Choroid plexus epithelial cell (primary cell): ENCODE measurements at regions not wholly inside any gene's neighbourhood (a gene's known extent, or its start where the extent isn't known, plus 50 kb on each side); places are given as distances from the start of the nearest gene placed in this dataset.
A peak's percentile ranks its signal among the peaks of the same experiment; 100 is the strongest.

Source experiments
- DNase-seq: peaks from one replicate; pipeline ENCODE4 v3.0.0-alpha.2; 2010; ENCODE audit warnings: low read depth
- H3K4me3 ChIP-seq: 2 replicates; pipeline ENCODE4 v1.5.1; 2011; ENCODE audit warnings: low read depth, mild to moderate bottlenecking, control low read depth, low read length, moderate library complexity
- TF ChIP-seq, protein P1 (sequence below): conservative IDR thresholded peaks from 2 replicates; pipeline ENCODE4 v1.5.1; 2011; ENCODE audit warnings: low read depth, mild to moderate bottlenecking, control low read depth, inconsistent platforms, low read length, moderate library complexity

DNA sequence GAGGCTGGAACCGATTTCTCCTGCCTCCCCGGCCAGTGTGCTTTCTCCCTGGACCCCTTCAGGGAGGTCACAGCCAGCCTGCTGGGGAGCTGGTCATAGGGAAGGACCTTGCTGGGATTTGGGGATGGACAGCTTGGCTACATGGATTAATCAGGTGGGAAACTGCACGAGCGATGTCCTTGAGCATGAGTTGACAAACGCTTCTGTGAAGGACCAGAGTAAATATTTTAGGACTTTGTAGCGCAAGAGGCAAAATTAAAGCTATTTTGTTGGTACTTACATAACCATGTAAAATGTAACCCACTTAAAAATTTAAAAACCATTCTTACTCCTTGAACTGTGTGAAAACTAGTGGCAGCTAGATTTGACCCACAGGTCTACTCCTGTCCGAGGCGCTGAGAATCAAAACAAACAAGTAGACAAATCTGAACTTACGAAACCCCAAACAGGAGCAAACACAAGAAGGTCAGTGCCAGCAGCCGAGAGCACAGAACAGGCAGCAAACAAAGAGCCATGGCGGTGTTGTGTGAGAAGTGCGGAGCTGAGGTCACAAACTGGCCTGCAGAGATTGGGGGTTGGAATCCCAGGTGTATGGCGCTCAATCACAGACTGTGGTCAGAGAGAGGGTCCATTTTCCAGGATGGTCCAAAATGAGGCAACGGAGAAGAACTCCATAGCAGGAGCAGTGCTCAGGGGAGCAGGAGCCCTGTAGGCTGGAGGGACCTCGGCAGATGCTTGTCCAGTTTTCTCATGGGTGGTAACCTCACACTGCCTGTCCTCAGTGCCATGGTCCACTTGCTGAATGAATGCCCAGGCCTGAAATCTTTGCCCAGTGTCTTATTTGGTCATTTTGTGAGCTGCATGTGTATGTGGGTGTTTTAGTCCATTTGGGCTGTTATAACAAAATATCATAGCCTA is 79.2 kb upstream of the CLMN start:
- no peak overlapping the region for H3K4me3 ChIP-seq
- no peak for DNase-seq
- TF ChIP-seq, protein P1, sequence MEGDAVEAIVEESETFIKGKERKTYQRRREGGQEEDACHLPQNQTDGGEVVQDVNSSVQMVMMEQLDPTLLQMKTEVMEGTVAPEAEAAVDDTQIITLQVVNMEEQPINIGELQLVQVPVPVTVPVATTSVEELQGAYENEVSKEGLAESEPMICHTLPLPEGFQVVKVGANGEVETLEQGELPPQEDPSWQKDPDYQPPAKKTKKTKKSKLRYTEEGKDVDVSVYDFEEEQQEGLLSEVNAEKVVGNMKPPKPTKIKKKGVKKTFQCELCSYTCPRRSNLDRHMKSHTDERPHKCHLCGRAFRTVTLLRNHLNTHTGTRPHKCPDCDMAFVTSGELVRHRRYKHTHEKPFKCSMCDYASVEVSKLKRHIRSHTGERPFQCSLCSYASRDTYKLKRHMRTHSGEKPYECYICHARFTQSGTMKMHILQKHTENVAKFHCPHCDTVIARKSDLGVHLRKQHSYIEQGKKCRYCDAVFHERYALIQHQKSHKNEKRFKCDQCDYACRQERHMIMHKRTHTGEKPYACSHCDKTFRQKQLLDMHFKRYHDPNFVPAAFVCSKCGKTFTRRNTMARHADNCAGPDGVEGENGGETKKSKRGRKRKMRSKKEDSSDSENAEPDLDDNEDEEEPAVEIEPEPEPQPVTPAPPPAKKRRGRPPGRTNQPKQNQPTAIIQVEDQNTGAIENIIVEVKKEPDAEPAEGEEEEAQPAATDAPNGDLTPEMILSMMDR: no peak

DNA sequence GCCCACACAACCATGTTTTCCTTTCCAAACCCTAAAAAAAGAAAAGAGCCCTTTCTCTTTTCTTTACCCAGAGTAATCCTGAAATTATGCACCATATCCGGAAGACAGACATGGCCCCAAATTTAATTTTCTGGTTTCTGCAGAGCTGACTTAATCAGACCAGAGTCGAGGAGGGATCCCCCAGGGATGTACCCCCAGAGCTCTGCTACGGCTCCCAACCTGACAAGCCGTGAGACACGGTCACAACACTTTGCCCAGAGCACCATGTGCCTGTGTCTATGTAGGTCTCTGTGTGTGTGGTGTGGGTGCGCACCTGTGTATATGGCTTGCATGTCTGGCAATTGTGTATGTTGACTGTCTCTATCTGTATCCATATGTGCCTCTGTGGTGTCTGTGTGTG is 77.6 kb upstream of the CLMN start:
- TF ChIP-seq, protein P1: no peak
- no peak for DNase-seq
- H3K4me3 ChIP-seq: no peak overlapping the region

- DNase-seq: no peak
- TF ChIP-seq, protein P1: no peak
- no peak overlapping the region for H3K4me3 ChIP-seq
Measured at GRCh38 chr14:95396221-95396620, 76.5 kb upstream of the CLMN start.

- TF ChIP-seq, protein P1: no peak
- no peak overlapping the region for H3K4me3 ChIP-seq
- DNase-seq: peak; percentile 7
Measured at GRCh38 chr14:95395098-95395737, 75.5 kb upstream of the CLMN start.

GRCh38 chr14:95394297-95395097 is 74.8 kb upstream of the CLMN start:
- no peak for DNase-seq
- H3K4me3 ChIP-seq: no peak overlapping the region
- TF ChIP-seq, protein P1: no peak

DNA sequence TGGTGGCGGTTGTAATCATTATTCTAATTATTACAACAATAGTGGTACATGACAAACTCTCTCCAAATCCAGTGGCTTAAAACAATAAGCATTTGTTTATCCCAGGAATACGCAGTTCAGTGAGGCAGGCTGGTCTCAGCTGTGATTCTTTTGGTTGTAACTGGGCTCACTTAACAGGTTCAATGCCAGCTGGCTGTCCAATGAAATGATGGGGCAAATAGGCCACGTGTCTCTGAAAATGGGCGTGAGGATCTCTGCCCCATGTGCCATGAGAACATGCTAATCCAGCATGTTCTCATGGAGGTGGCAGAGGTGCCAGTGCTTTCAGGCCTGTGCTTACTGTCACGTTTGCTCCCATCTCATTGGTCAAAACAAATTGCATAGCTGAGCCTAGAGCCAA is 73.1 kb upstream of the CLMN start:
- TF ChIP-seq, protein P1: no peak

More for the DNA sequence above, 73.1 kb upstream of the CLMN start:
- no peak for DNase-seq
- no peak overlapping the region for H3K4me3 ChIP-seq
